CD4-positive, alpha-beta T cell treated with Interleukin-6 at 100 ng/mL for 8 hours (primary cell): ENCODE measurements at regions not wholly inside any gene's neighbourhood (a gene's known extent, or its start where the extent isn't known, plus 50 kb on each side); places are given as distances from the start of the nearest gene placed in this dataset.

Source experiments
- DNase-seq: peaks from one replicate; pipeline ENCODE4 v3.0.0-alpha.2; 2020; ENCODE audit warnings: mixed read lengths, low spot score

GRCh38 chr7:145265180-145265579 is 429.3 kb upstream of the TPK1 start:
- no peak for DNase-seq

DNA sequence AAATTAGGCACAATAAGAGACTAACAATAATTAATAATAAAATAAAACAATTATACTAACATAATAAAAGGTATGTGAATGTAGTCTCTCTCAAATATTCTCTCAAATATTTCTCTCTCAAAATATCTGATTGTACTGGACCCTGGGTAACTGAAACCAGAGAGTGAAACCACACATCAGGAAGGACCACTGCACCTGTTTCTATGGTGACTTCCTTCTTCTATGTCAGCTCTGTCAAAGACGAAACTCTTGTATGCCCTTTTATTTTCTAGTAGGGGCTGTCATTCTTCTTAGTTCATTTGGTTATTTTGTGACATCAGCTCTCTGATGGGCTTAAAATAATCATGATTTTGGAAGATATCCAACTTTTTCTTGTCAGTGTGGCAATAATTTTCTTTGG is 428.0 kb upstream of the TPK1 start:
- DNase-seq = no peak

- DNase-seq = no peak
Measured at GRCh38 chr7:145252031-145252430, 416.2 kb upstream of the TPK1 start.

- DNase-seq = no peak
Measured at GRCh38 chr7:145224775-145225174, 388.9 kb upstream of the TPK1 start.

DNA sequence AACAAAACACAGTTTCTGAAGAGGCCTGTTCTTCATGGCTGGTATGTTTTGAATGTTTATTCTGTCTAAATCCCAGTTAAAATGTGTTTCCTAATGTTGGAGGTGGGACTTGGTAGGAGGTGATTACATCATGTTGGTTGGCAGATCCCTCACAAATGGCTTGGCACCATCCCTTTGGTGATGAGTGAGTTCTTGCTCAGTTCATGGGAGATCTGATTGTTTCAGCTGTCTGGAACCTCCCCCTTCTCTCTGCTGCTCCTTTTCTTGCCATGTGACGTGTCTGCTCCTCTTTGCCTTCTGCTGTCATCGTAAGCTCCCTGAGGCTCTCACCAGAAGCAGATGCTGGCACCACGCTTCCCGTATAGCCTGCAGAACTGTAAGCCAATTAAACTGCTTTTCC is 383.6 kb upstream of the TPK1 start:
- no peak for DNase-seq

DNA sequence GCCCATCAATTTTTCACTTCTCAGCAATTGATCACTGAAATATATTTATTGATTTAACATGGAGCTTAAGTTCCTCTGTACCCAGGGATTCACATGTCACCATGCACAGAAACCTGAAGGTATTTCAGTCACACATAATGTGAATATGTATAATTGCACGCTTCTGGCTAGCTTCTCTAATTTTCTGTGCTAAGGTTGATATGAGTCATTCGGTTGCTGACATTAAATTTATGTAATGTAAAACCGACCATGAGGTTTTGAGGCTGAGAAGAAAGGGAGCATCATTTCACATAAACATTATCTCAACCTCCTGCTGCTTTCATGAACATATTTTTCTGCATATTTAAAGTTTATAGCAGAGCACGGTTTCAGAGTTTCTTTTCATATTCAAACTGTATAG is 381.0 kb upstream of the TPK1 start:
- no peak for DNase-seq

- DNase-seq = no peak
Measured at GRCh38 chr7:145212050-145212449, 376.2 kb upstream of the TPK1 start.

DNA sequence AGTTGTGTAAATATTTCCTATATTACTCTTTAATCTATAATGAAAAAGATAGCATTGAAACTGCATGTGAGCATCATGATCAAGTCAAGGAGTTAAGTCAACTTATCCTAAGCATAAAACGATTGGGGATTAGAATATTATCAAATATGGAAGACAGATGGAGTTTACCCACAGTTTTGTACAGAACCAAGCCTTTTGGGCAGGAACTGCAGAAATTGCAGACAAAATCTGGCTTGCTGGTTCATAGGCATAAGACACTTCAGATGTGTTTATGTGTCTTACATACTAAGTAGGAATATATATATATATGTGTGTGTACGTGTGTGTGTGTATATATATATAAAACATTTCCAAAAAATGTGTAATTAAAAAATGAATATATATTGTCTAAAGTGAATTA is 375.4 kb upstream of the TPK1 start:
- DNase-seq = no peak

GRCh38 chr7:145193951-145194350 is 358.1 kb upstream of the TPK1 start:
- no peak for DNase-seq

GRCh38 chr7:145184956-145185355 is 349.1 kb upstream of the TPK1 start:
- no peak for DNase-seq

DNA sequence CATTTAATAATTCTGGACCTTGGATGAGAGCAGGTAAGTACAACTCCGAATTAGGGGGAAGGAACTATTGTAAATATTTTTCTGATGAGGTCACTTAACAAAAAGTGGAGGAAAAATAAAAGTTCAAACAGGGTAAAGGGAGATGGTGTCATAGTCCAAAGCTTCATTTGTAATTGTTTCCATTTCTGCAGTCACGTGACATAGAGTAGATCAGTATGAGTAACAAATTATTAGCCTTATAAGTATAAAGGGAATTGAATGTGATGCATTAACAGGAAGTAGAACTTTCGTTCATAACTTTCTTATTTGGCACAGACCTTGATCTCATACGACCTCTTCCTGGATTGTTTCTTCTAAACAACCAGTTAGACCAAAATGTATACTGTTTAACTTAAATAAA is 347.2 kb upstream of the TPK1 start:
- DNase-seq = no peak

DNA sequence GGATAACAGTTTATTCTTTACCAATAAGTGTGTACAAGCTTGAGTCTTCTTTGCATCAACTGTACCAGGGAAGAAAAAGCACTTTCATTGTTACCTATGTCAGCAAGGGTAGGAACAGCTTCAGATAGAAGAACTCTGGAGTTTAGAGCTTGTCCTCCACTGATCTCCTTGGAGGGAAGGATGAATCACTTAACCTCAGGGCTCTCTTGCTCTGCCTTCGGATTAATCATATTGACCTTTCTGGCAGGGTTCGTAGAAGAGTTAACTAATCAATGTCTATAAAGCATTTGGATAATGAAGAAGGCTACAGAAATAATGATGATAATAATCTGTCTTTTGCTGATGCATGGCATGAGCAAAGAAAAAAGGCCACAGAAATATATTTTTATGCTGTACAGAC is 339.5 kb upstream of the TPK1 start:
- DNase-seq = no peak

GRCh38 chr7:145169908-145170307 is 334.1 kb upstream of the TPK1 start:
- DNase-seq = no peak

DNA sequence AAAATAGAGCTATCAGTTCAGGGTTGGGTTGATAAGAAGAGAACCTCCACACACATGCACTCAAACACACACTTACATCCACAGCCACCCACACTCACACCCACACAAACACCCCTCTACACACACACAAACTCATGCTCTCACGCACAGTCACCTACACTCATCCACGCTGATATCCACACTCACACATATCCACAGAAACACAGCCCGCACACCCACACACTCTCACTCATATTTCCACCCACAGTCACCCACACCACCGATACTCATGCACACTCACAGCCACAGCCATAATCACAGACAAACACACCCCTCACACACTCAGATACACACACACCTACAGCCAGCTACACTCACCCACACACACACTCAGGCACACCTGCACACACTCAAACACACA is 333.0 kb upstream of the TPK1 start:
- no peak for DNase-seq

DNA sequence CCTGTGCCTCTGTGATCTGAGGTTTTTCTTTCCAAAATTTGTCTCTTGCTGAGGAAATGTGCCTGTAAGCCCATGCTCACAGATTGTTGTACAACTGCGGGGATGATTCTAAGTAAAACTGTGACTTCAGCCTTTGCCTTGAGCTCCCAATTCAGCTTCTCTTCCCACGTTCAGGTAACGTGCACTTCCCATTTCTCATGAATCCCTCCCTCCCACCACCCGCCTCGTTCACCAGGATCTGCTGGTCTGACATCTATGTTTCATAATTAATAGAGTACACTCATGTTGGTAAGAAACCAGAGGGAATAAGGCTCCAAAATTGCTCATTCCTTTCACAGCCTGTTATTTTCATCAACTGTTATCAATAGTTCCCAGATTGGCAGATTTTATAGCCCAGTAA is 332.6 kb upstream of the TPK1 start:
- no peak for DNase-seq

DNA sequence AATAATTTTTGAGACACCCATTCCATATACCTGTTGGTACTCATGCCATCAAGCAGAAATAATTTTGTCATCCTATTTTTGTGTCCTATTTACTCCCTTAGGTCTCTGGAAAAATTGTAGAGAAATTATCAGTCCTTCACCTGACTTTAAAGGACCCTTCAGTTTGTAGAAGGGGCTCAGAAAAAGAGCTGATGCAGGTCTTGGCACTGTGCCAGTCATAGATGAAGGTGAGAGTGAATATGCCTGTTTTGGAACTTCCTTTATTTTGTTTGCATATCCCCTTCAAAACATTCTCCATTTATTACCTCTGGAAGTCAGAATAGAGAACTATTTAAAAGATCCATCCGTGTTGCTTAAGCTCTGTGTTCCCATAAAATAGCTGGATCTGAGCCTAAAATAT is 321.0 kb upstream of the TPK1 start:
- DNase-seq = no peak

DNA sequence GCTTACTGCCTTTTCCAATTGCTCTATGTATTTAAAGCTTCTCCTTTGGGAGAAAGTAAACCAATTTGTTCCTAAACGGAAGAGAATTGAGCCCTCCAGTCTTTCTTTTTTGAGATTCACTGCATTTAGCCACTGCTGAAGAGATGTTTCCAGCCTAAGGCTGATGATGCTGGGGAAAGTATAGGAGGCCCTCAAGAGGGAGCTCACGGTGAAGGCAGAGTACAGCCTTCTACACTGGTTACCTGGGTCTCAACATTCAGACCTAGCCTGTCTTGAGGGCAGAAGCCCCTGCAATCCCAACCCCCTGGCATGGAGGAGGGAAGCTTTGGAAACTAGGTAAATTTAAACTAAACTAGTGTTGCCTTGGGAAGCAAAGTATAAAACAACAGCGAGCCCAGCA is 316.7 kb upstream of the TPK1 start:
- DNase-seq = no peak

GRCh38 chr7:145151676-145152075 is 315.8 kb upstream of the TPK1 start:
- no peak for DNase-seq

DNA sequence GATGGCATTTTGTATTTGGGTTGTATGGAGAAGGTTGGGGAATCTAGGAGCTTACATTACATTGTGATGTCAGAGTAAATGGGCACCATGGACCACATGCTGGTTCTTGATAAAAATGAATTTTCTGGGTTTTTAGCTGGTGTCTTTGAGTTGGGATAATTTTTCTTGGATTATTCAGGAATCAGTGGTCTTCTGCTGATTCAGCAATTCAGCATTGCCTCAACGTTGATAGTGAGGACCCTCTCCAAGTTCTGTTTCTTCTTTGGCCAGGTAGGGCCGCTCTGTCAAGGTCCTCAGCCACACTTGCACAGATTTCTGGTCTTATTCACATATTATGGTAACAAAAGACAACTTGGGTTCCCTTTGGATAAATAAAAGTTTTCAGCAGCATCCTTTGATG is 312.0 kb upstream of the TPK1 start:
- DNase-seq = no peak

GRCh38 chr7:145143685-145144084 is 307.8 kb upstream of the TPK1 start:
- no peak for DNase-seq

DNA sequence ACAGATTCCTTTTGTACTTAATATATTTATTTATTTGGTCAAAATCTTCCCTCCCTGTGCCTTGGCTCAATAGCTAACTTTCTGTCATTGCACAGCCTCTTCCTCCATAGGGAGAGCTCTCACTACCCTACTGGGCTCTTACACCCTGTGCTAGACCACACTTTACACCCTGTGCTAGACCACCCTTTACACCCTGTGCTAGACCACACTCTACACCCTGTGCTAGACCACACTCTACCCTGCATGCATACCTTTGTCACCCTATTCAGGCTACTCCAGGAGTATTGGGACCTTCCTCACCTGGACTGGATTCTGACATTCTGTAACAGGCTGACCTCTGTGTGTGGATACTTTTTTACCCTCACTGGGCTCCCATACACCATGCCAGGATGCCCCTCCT is 298.5 kb upstream of the TPK1 start:
- DNase-seq = no peak

DNA sequence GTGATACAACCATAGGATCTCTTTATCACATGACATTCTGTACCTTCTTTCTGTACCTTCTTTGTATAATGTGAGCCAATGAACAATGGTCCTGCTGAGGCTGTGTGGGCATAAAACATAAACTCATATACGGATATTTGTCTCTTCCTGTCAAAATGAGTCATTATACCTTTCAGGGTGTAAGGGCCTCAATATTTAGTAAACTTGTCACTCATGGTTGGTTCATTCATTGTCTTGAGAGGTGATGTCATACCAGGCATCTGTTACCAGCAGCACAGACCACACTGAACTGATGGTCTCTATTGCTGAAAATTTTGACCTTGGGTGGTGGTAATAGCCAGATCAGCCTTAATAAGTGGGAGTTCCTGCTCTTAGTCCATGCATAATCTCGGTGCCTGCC is 287.6 kb upstream of the TPK1 start:
- no peak for DNase-seq

- no peak for DNase-seq
Measured at GRCh38 chr7:145106001-145106400, 270.1 kb upstream of the TPK1 start.

GRCh38 chr7:145105561-145105960 is 269.7 kb upstream of the TPK1 start:
- DNase-seq = no peak

DNA sequence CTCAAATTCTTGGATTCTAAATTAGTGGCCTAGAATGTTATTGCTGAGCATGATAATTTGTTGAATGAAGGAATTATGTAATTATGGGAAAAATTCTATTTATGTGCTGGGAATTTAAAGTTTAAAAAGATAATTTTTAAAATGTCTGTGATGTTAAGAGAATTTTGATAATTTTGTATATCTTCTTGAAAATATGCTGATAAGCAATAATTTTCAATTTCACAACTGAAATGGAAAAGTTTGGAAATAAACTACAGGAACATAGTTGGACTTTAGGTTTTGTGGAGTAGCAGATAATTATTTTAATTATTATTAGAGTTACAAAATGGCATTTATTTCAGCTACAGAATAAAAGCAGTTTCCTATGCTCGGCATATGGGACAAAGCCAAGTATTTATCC is 268.5 kb upstream of the TPK1 start:
- no peak for DNase-seq
